ENCODE measurements at regions not wholly inside any gene's neighbourhood (a gene's known extent, or its start where the extent isn't known, plus 50 kb on each side); places are given as distances from the start of the nearest gene placed in this dataset.
A peak's percentile ranks its signal among the peaks of the same experiment; 100 is the strongest.

GRCh38 chr1:191904991-191905390 is 253.3 kb upstream of the RGS18 start (continued):
- no peak for TF ChIP-seq ELK3 (CRISPR knock-in tag; IDR thresholded peaks at IDR 0.05)
- no peak for TF ChIP-seq BRD4 (IDR thresholded peaks at IDR 0.05)
- TF ChIP-seq GTF2B (IDR thresholded peaks at IDR 0.05; ENCODE audit: extremely low read depth, insufficient read length): no peak

- H3K4me3 ChIP-seq: no peak overlapping the region
- ChIA-PET CTCF (ENCODE audit: low intra/inter-chr PET ratio) (no interaction called here), POLR2A (interaction anchor here (0.9 kb wide), 1 partner anchor 17 kb away, joined by 3 read pairs; no protein-coding TSS in a partner anchor)
- no peak for FAIRE-seq
- H2AFZ ChIP-seq (ENCODE audit: low read depth, low read length): peak overlapping the region; percentile 8; the same call in 1 of the 2 replicates
- in situ Hi-C loops (cut with MboI) (no loop called here), intact Hi-C loops (cut with micrococcal nuclease) (no loop called here)
- H4K20me1 ChIP-seq (replicated peaks; ENCODE audit: control insufficient read depth, insufficient read depth, low read length): no peaks in the 10 kb centered on the region
- H3K9me3 ChIP-seq (replicated peaks; ENCODE audit: control insufficient read depth, insufficient read depth, low read depth, low read length): no peaks in the 10 kb centered on the region
- no peaks in the 10 kb centered on the region for H3K36me3 ChIP-seq (ENCODE audit: control insufficient read depth, insufficient read depth, low read length)
- TF ChIP-seq ZNF785 (CRISPR knock-in tag; IDR thresholded peaks at IDR 0.05) (no peak), EGR1 (conservative IDR thresholded peaks at IDR 0.05) (no peak), CUX1 (CRISPR knock-in tag; IDR thresholded peaks at IDR 0.05) (no peak), TEAD4 (IDR thresholded peaks at IDR 0.05; ENCODE audit: low read length) (no peak), TEAD4 (CRISPR knock-in tag; IDR thresholded peaks at IDR 0.05; ENCODE audit: borderline replicate concordance) (no peak), KLF16 (IDR thresholded peaks at IDR 0.05) (no peak), TAF9B (IDR thresholded peaks at IDR 0.05; ENCODE audit: partially characterized antibody) (no peak), CCNT2 (IDR thresholded peaks at IDR 0.05; ENCODE audit: borderline replicate concordance, extremely low read depth, insufficient read length, low read depth, low read length) (no peak), FOXO4 (CRISPR knock-in tag; IDR thresholded peaks at IDR 0.05) (no peak), ZNF311 (CRISPR knock-in tag; IDR thresholded peaks at IDR 0.05) (no peak), SREBF1 (IDR thresholded peaks at IDR 0.05; ENCODE audit: borderline replicate concordance, low read depth, low read length) (no peak)
- no peak overlapping the region for H3K4me2 ChIP-seq (ENCODE audit: insufficient read depth, low read length)
- no peak for ATAC-seq
- no peaks in the 10 kb centered on the region for H3K9me1 ChIP-seq (ENCODE audit: control insufficient read depth, insufficient read depth, low read length)
- DNase-seq (ENCODE audit: extremely low read depth in 1 of 4, low spot score in 3 of 4): no peak
- H3K79me2 ChIP-seq (ENCODE audit: control insufficient read depth, insufficient read depth, low read length): no peaks in the 10 kb centered on the region
- BruUV-seq (replicated peaks): no TSS peak
- WGBS (ENCODE audit: insufficient coverage, low coverage, missing lambda C conversion rate): 7% methylated on average over 1 of the region's 1 CpG
- H3K4me1 ChIP-seq (replicated peaks in 1 of 2; ENCODE audit: control insufficient read depth in 2 of 2, insufficient read depth in 2 of 2, low read length in 2 of 2): no peaks in the 10 kb centered on the region
- H3K27ac ChIP-seq (ENCODE audit: extremely low read depth, low read depth, low read length): no peak overlapping the region
- no peaks in the 10 kb centered on the region for H3K27me3 ChIP-seq (ENCODE audit: control insufficient read depth in 2 of 2, insufficient read depth in 2 of 2, low read length in 2 of 2)
- no peak overlapping the region for H3K9ac ChIP-seq (ENCODE audit: insufficient read depth in 1 of 2, low read depth in 2 of 2, low read length in 2 of 2)
These were observed 252.5 kb upstream of the RGS18 start for GRCh38 chr1:191905781-191906180.
